ENCODE measurements at regions not wholly inside any gene's neighbourhood (a gene's known extent, or its start where the extent isn't known, plus 50 kb on each side); places are given as distances from the start of the nearest gene placed in this dataset.

DNA sequence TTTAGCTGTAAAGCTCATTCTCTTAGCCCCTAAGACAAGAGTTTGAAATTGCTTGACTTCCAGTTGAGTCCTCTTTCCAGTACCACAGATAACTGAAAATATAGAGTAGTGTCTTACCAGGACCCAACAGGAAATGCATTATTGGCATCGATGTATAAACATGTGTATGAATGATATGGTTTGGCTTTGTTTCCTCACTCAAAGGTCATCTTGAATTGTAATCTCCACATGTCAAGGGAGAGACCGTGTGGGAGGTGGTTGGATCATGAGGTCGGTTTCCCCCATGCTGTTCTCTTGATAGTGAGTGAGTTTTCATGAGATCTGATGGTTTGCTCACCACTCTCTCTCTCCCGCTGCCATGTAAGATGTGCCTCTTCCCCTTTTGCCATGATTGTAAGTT, 745.0 kb downstream of the TMEM182 start:
- H3K9me1 ChIP-seq (ENCODE audit: control insufficient read depth, extremely low read depth, insufficient read depth, low read length) = no peaks in the 10 kb centered on the region
- no peaks in the 10 kb centered on the region for H4K20me1 ChIP-seq (ENCODE audit: control insufficient read depth, extremely low read depth, insufficient read depth, low read length)
- H3K9ac ChIP-seq (ENCODE audit: control insufficient read depth, extremely low read depth, insufficient read depth, low read length) = no peak overlapping the region
- FAIRE-seq = no peak
- no peak overlapping the region for H3K4me2 ChIP-seq (ENCODE audit: control insufficient read depth, extremely low read depth, insufficient read depth, low read depth, low read length)
- no peaks in the 10 kb centered on the region for H3K36me3 ChIP-seq (ENCODE audit: control insufficient read depth in 2 of 2, extremely low read depth in 1 of 2, insufficient read depth in 2 of 2, low read length in 2 of 2)
- H3K27me3 ChIP-seq (ENCODE audit: control insufficient read depth, extremely low read depth, insufficient read depth, low read length) = no peaks in the 10 kb centered on the region
- H3K27ac ChIP-seq (ENCODE audit: control insufficient read depth, insufficient read depth, low read length) = no peak overlapping the region
- no peak overlapping the region for H3K4me3 ChIP-seq (ENCODE audit: control insufficient read depth in 2 of 3, extremely low read depth in 1 of 3, insufficient read depth in 2 of 3, low read depth in 1 of 3, low read length in 3 of 3)
- H3K4me1 ChIP-seq (ENCODE audit: control insufficient read depth, extremely low read depth, insufficient read depth, low read length) = no peaks in the 10 kb centered on the region
- H3K79me2 ChIP-seq (ENCODE audit: control insufficient read depth, insufficient read depth, low read length) = no peaks in the 10 kb centered on the region
- no peak overlapping the region for H2AFZ ChIP-seq (ENCODE audit: control insufficient read depth, low read length)
- no peaks in the 10 kb centered on the region for H3K9me3 ChIP-seq (ENCODE audit: control insufficient read depth, low read depth, low read length)
- dilution Hi-C loops (cut with MboI; ENCODE audit: extremely low pct_ligation_motif_present, low sequenced_read_pairs) = no loop called here
- TF ChIP-seq EZH2 (IDR thresholded peaks at IDR 0.05; ENCODE audit: low read length) (no peak), CTCF (optimal IDR thresholded peaks at IDR 0.05 in 1 of 3, IDR thresholded peaks at IDR 0.05 in 1 of 3, conservative IDR thresholded peaks at IDR 0.05 in 1 of 3; ENCODE audit: extremely low read depth in 1 of 3, insufficient read depth in 2 of 3, low read length in 3 of 3) (no peak)
- no peak for DNase-seq (ENCODE audit: low read depth, low spot score)

DNA sequence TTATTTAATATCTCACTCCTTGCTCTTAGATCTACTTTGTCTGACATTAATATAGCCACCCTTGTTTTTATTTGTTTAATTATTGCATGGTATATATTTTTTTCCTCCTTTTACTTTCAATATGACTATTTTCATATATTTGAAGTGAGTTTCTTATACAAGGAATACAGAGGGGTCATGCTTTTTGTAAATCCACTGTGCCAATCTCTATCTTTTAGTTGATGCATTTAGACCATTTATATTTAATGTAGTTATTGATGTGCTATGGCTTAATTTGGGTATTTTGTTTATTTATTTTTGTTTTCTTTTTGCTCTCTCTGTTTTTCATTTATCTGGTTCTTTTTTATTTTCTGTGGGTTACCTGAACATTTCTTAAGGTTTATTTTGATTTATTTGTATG, 750.6 kb downstream of the TMEM182 start:
- TF ChIP-seq CTCF (optimal IDR thresholded peaks at IDR 0.05 in 1 of 3, IDR thresholded peaks at IDR 0.05 in 1 of 3, conservative IDR thresholded peaks at IDR 0.05 in 1 of 3; ENCODE audit: extremely low read depth in 1 of 3, insufficient read depth in 2 of 3, low read length in 3 of 3) (no peak), EZH2 (IDR thresholded peaks at IDR 0.05; ENCODE audit: low read length) (no peak)
- H2AFZ ChIP-seq (ENCODE audit: control insufficient read depth, low read length) = no peak overlapping the region
- no peak overlapping the region for H3K4me3 ChIP-seq (ENCODE audit: control insufficient read depth in 2 of 3, extremely low read depth in 1 of 3, insufficient read depth in 2 of 3, low read depth in 1 of 3, low read length in 3 of 3)
- H3K9me3 ChIP-seq (ENCODE audit: control insufficient read depth, low read depth, low read length) = no peaks in the 10 kb centered on the region
- H3K27ac ChIP-seq (ENCODE audit: control insufficient read depth, insufficient read depth, low read length) = no peak overlapping the region
- FAIRE-seq (no peak), DNase-seq (ENCODE audit: low read depth, low spot score) (no peak)
- no peak overlapping the region for H3K9ac ChIP-seq (ENCODE audit: control insufficient read depth, extremely low read depth, insufficient read depth, low read length)
- no peaks in the 10 kb centered on the region for H3K4me1 ChIP-seq (ENCODE audit: control insufficient read depth, extremely low read depth, insufficient read depth, low read length)
- H3K9me1 ChIP-seq (ENCODE audit: control insufficient read depth, extremely low read depth, insufficient read depth, low read length) = no peaks in the 10 kb centered on the region
- H3K27me3 ChIP-seq (ENCODE audit: control insufficient read depth, extremely low read depth, insufficient read depth, low read length) = no peaks in the 10 kb centered on the region
- H3K79me2 ChIP-seq (ENCODE audit: control insufficient read depth, insufficient read depth, low read length) = no peaks in the 10 kb centered on the region
- H3K4me2 ChIP-seq (ENCODE audit: control insufficient read depth, extremely low read depth, insufficient read depth, low read depth, low read length) = no peak overlapping the region
- H3K36me3 ChIP-seq (ENCODE audit: control insufficient read depth in 2 of 2, extremely low read depth in 1 of 2, insufficient read depth in 2 of 2, low read length in 2 of 2) = no peaks in the 10 kb centered on the region
- H4K20me1 ChIP-seq (ENCODE audit: control insufficient read depth, extremely low read depth, insufficient read depth, low read length) = no peaks in the 10 kb centered on the region
- dilution Hi-C loops (cut with MboI; ENCODE audit: extremely low pct_ligation_motif_present, low sequenced_read_pairs) = no loop called here
